Activated CD4-positive, alpha-beta T cell treated with anti-CD3 and anti-CD28 coated beads, Interleukin-2, Interleukin-4, amounts not matched to agents 100 ng/mL and 50 ng/mL, durations not matched to agents 16 hours and 8 hours (primary cell): ENCODE measurements at regions not wholly inside any gene's neighbourhood (a gene's known extent, or its start where the extent isn't known, plus 50 kb on each side); places are given as distances from the start of the nearest gene placed in this dataset.

Experiments used
- DNase-seq: peaks from one replicate; pipeline ENCODE4 v3.0.0-alpha.2; 2020; ENCODE audit warnings: low spot score

DNA sequence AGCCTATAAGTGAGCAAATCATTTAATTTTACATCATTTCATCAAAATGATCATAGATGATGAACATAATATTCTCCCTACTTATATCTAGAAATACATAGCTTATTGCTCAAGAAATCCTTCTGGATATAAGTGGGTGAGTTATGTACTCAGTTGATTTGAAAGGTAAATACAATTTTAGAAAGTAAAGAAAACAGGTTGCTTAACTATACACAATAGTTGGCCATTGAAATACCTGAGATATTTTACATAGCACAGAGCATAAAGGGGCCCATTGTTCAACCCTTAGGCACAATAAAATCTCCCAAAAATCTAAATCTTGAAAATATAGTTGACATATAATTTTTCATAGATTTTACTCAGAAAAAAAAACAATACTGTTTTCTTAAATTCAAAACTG lies 782.0 kb upstream of the KLHL1 start:
- DNase-seq = no peak

DNA sequence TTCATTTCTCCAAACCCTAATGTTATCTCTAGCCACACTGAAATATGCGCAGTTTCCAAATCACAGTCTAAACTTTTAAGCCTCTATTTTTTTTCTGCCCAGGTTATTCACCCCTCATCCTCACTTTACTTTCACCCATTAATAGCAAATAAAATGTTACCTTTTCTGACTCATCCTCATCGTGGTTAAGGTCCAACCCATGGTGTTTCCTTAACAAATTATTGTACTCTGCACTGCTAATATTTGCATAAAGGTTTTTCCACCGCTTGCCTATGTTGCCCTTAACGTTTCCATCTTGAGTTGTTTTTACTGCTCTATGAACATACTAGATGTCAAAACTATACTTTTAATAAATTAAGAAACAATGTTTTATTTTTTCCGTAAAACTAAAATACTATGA lies 780.9 kb upstream of the KLHL1 start:
- DNase-seq = no peak

DNA sequence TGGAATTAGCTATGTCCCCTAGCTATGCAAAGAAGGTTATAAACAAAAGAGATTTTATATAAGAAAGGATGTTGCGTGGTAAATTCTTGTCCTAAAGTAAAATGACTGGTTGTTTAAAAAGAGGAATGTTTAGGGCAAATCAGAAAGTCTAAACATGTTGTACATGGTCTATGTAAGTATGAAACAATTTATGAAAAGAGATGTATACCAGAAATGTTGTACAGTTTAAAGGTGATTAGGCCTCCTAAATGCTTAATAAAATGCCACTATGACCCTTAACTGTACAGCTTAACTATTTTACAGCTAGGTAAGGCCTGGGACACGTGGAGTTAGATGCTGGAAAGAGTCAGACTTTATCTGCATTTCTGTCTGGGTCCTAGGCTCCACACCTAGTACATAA lies 775.9 kb upstream of the KLHL1 start:
- no peak for DNase-seq

DNA sequence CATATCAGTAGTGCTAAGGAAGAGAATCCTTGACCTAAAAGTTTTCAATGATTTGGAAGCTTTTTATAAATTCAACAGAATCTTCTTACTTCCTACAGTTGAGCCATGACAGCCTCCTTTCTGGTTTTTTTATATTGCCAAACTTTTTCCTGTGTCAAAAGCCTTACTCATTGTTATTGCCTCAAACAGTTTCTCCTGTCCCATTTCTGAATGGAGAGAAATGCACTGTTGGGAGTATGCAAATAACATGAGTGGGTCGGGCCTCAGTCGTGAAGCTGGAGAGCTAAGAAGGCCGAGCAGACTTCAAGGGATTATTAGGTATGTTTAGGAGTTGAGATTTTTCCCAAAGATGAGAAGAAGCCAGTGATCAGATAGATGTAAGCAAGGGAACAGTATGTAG lies 766.4 kb upstream of the KLHL1 start:
- no peak for DNase-seq

DNA sequence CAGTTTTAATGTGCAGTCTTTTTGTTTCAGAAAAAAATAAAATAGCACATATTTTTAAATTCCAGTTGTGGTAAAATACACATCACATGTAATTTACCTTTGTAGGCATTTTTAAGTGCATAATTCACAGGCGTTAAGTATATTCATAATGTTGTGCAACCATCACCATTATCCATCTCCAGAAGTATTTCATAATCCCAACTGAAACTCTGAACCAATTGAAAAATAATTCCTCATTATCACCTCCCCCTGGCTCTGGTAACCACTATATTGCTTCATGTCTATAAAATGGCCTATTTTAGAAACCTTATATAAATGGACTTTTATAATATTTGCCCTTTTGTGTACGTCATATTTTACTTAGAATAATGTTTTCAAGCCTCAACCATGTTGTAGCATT lies 756.5 kb upstream of the KLHL1 start:
- no peak for DNase-seq

DNA sequence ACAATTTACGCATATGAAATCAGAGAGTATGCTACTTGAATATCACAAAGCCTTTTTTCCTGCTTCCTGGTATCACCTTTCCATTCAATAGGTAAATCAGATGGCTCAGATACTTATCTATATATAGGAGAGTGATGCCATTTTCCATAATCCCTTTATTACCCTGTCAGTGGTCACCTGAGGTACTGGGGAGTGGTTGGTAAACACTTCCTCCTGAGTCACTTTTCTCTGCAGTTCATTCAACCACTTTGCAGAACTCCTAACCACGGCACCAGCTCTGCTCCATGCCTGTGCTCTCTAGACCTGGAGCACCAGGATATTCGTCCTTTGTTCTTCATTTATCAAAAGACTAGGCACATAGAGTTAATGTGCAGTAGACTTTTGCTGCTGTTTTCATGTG lies 748.5 kb upstream of the KLHL1 start:
- DNase-seq = no peak

DNA sequence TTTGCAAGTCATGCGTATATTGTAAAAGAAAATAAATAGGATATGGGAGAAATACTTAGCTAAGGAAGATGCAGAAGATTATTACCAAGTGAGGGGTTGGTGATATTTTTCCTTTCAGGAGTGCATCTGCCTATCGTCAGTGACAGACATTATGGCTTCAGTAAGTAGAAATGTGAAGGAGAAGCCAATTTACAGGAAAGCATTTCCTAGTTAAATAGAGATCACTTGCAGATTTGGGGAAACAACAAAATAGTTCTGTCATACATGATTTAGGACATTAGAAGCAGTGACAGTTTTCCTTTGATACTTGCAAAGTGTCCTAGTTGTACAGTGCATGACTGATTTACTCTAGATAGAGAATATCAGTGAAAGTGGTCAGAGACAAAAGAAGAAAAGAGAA lies 747.8 kb upstream of the KLHL1 start:
- DNase-seq = no peak

DNA sequence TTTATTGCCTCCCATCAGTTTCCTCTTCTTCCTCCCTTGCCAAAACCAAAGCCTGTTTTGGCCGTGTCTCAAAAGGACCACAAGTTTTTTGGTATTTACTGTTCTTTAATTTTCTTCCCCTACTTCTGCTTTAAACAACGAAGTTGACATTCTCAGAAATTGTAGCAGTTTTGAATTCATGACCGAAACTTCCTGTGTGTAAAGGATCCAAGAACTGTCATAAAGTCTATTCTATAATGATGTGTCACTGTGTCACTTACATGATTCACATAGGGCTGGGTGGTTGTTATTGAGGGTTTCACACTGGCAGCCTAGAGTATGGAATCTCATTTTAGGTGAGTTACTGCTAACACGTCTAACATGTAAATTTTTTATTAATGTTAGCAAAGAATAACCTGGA lies 741.0 kb upstream of the KLHL1 start:
- DNase-seq = peak; percentile 6

DNA sequence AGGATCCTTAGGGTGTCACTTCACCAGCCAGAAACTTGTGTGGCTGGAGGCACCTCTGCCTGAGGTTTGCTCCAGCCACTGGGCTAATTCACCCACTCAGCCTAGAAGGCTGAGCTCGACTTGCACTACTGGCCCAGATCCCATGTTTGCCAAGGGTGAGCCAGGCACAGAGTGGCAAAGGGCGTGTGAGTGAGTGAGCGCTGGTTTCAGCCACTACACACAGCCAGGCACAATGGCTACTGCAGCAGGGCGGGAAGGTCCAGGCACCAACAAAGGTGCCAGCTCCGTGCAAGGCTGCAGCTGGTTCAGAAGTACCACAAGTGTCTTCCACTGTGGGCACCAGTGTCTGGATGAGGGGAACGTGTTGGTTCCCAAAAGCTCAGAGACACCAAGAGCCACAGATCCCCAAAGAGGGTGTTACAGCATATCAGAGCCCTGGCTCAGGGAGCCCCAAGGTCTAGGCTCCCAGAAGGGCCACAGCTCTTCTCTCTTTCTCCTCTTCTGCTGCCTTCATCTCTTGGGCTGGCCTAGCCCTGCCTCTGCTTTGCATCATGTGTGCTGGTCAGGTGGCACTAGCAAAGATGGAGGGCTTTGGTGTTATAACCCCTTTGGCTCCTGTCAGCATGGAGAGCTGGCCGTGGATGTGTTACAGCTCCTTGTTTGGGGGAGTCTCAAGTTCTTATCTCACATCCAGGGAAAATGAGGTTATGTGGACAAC lies 736.3 kb upstream of the KLHL1 start:
- no peak for DNase-seq

DNA sequence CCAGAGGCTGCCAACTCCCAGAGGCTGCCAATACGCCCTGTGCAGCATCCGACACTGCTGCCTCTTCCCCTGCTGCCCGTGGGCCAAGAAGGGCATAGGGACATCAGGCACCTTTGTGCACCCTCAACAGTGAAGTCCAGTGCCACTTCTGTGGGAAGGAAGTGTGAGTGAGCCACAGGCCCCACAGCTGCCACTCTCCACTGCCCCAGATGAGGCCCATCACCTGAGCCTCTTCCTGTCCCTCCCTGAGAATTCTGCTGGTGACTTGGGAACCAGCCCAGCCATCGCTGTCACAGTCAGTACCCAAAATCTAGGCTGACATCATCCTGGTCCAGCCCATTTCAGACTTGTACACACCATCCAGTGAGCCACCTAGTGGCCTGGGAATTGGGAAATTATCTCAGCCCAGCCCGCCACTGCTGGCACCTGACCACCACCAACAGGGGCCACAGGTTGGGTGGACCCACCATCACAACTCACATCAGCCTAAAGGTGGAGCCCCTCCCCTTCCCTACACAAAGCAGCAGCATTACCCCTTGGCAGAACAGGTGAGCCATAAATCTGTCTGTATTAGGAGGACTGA lies 733.9 kb upstream of the KLHL1 start:
- DNase-seq = no peak

DNA sequence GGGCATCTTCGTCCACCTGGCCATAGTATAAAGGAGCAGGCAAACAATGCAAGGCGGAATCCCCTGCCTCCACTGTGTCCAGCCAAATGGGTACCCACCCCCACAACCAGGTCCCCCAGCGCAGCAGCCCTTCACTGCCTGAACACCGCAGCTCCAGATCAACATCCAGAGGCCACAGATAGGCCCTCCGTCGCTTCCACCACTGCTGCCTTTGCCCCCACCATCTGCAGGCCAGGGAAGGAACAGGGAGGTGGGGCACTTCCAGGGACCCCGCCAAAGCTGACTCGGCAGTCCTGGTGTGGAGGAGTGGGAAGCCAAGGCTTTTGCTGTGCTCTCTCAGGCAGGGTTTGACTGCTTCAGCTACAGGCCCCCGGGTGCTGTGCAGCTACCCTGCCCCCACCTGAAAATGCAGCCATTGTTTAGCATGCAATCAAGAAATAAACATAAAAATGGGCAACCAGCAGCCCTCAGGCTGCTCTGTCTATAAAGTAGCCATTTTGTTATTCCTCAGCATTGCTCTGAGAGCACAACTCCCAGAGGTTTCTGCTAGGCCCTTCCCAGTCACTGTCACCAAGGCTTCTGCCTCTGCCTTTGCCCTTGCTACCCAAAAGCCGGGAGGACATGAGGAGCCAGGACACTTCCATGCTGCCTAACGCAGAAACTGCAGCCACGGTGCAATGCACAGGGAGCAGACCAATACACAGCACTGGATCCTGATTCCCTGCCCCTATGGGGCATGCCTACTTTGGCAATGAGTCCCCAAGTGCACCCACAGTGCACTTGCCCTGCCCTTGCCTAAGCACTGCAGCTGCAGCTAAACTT lies 733.2 kb upstream of the KLHL1 start:
- no peak for DNase-seq

DNA sequence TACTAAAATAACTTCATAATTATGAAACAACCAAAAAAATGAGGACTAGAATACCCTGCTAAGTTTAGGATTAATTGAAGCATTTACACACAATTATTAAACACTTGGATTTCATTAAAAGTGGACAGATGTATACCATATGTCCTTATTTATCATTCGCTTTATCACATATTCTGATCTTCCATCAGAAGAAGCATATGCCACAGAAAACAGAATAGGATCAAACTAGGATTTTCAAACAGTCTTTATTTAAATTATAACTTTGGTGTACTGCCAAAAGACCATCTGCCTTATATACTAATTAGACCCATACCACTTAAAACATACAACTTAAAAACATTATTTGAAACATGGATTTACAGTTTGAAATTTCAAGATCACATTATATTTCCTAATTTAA lies 727.1 kb upstream of the KLHL1 start:
- no peak for DNase-seq

DNA sequence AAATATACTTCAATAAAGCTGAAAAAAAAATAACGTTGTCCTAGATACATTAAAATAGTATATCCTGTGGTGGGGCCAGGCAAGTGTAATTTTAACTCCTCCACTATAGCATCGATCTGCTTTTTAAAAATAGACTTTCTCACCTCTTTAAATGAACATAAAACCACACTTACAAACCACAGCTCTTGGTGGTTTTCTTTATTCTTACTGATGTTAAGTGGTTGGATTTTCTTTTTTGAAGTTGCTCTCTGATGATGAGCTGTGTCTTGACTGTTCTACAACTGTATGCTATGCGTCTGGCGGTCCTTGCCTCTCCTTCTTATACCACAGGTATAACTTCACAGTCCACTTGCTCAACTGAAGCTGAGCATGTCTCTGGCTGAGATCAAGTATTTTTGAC lies 721.5 kb upstream of the KLHL1 start:
- DNase-seq = no peak

DNA sequence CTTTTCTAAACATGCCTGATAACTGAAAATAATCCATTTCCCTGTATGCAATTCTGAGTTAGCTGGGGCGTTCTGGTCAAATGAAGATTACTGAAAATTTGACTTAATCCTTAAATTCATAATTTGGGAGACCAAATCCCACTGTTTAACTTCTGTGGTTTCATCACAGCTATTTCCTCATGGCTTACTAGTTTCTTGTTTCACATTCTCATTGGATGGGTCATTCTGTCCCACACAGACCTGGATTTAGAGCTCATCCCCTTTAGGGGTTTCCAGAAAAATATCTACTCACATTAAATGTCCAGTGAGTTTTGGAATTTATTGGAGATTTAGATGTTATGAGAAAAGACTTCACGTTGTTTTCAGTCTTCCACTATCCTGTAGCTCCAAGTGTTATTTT lies 709.3 kb upstream of the KLHL1 start:
- DNase-seq = no peak

DNA sequence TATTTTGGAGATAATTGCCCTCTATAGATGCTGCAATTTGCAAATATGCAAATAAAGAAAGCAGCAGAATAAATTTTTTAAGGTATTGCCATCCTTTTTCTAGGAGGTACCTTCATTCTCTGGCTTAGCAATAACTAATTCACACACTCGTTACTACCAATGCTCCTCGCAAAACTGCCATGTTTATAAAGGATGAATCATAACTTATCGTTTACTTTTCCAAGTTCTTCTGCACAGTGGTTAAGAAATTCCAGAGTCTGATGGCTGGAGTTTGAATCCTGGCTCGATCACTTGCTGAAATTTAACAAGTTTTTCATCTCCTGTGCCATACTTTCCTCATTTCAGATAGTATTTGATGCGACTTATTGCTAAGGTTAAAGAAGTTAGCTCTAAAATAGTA lies 708.6 kb upstream of the KLHL1 start:
- DNase-seq = no peak

DNA sequence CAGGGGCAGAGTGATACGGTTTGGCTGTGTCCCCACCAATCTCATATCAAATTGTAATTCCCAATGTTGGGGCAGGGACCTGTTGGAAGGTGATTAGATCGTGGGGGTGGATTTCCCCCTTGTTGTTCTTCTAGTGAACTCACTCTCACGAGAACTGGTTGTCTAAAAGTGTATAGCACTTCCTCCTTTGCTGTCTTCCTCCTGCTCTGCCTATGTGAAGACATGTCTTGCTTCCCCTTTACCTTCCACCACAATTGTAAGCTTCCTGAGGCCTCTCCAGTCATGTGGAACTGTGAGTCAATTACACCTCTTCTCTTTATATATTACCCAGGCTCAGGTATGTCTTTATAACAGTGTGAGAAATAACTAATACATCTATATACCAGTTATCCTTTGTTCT lies 706.4 kb upstream of the KLHL1 start:
- no peak for DNase-seq

DNA sequence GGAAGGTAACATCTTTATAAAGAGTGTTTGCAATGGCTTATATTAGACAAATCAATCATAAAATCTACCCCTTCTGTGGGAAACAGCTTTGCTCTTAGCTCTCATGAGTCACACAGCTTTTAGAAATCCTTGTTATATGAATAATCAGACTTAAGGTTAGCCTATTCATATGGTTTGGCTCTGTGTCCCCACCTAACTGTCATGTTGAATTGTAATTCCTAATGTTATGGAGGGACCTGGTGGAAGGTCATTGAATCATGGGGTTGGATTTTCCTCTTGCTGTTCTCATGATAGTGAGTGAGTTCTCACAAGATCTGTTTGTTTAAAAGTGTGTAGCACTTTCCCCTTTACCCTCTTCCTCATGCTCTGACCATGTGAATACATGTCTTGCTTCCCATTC lies 704.2 kb upstream of the KLHL1 start:
- DNase-seq = no peak

DNA sequence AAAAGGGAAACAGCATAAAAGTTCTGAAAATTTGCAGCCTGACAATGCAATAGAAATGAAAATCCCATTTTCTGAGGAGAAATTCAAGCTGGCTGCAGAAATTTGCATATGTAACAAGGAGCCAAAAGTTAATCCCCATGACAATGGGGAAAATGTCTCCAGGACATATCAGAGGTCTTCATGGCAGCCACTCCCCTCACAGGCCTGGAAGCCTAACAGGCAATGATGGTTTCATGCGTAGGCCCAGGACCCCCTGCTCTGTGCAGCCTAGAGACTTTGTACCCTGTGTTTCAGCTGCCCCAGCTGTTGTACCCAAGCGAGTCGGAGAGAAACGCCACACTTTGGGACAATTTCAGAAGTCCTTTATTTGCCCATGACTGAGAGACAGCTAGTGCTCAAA lies 701.3 kb upstream of the KLHL1 start:
- no peak for DNase-seq

DNA sequence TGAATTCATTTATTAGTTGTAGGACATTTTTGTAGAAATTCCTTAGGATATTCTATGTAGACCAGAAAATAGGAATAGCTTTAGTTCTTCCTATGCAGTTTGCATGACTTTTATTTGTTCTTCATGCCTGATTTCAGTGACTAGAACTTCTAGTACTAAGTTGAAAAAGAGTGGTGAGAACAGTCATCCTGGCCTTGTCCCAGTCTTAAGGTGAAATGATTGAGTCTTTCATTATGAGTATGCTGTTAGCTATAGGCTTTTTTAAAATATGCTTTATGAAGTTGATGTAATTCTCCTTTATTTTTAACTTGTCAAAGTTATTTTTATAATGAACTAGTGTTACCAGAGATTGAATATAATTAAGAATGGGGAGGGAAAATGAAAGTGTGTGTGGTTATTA lies 690.1 kb upstream of the KLHL1 start:
- DNase-seq = no peak

DNA sequence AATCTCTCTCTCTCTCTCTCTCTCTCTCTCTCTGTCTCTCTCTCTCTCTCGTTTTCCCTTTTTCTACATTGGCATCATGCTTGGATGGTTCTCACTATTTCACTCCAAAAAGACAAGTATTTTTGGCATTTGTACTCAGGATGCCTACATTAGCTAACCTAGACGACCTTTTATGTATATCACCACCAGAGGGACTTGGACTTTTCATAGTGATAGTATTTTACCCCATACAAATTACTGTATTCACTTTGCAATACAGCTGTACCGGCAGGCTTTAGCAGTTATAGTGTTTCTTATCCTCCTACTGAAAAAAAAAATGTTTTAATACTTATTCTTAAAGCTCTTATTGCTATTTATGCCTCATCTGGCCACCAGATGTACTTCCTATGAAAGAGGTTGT lies 687.2 kb upstream of the KLHL1 start:
- DNase-seq = no peak

DNA sequence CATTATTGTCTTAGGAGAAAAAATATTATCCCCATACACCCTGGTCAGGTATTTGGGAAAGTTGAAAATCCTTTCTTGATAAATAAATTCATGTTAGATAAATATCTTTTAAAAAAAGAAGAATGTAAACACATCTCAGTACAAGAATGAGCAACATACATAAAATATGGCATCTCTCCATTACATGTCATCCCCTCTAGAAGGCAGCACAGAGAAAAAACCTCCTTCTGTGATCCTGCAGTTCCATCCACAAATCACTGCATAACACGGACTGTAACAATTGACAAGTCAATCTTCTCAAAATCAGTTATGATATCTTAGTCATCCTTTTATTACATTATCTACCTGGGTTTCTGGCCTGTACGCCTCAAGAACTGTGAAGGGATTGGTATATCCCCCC lies 683.9 kb upstream of the KLHL1 start:
- no peak for DNase-seq

DNA sequence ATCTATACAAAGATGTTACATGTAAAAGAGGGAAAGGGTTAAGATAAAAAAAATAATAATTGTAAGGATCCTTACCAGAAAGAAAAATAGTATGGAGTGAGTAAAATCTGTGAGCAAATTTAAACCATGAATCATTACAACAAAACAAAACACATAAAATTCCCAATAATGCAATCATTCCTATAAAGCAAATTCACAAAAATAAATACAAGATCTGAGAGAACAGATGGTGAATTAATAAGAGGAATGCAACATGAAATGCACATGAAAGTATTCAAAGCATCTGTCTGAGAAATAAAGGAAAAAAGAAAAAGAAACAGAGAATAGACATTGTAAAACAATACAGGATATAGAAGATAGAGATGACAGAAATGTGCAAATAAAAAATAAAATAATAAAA lies 681.5 kb upstream of the KLHL1 start:
- DNase-seq = no peak

DNA sequence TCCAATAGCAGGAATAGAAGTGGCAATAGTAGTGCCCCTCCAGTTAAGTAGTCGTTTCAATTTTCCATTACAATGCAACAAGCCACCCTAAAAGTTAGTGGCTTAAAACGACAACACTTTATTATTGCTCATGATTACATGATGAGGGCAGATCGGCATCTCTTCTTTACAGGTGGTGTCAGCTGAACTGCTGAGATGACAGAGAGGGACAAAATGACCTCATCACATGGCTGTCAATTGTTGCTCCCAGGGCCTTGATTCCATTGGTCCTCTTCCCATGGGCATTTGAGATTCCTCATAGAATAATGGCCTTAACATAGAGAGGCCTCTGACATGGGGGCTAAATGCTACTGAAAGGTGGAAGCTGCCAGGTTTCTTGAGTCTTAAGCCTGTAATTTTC lies 679.8 kb upstream of the KLHL1 start:
- no peak for DNase-seq
